ENCODE measurements at regions not wholly inside any gene's neighbourhood (a gene's known extent, or its start where the extent isn't known, plus 50 kb on each side); places are given as distances from the start of the nearest gene placed in this dataset.

DNA sequence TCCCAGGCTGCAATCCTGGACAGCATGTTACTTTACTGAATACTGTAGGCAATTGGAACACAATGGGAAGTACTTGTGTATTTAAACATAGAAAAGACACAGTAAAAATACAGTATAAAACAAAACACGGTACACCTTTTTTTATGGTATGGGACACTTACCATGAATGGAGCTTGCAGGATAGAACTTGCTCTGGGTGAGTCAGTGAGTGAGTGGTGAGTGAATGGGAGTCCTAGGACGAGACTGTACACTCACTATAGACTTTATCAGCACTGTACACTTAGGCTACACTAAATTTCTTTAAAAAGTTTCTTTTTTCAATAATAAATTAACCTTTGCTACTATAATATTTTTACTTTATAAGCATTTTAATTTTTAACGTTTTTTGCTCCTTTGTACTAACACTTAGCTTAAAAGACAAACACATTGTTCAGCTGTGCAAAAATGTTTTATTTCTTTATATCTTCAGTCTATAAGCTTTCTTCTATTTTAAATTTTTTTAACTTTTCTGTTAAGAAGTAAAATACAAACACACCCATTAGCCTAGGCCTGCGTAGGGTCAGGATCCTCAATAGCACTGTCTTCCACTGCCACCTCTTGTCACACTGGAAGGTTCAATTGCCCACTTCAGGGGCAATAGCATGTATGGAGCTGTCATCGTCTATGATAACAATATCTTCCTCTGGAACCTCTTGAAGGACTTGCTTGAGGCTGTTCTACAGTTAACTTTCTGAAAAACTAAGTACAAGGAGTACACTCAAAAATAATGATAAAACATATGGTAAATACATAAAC, 293.5 kb upstream of the FSTL5 start:
- DNase-seq = no peak

DNA sequence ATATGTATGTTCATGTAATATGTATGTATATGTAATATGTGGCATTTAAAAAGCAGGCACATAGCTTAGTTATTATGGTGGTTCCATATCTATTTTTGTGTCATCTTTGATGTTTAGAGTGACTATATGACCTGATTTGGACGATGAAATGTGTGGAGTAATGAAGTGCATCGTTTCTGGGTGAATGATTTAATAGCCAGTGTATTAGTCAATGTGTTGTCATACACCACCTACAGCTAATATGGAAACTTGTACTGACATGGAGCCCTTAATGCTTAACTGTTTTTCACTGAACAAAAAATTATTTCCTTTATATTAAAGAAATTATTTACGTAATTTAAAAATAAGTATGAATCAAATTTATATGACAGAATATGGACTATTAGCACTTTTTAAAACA, 292.3 kb upstream of the FSTL5 start:
- DNase-seq = no peak

DNA sequence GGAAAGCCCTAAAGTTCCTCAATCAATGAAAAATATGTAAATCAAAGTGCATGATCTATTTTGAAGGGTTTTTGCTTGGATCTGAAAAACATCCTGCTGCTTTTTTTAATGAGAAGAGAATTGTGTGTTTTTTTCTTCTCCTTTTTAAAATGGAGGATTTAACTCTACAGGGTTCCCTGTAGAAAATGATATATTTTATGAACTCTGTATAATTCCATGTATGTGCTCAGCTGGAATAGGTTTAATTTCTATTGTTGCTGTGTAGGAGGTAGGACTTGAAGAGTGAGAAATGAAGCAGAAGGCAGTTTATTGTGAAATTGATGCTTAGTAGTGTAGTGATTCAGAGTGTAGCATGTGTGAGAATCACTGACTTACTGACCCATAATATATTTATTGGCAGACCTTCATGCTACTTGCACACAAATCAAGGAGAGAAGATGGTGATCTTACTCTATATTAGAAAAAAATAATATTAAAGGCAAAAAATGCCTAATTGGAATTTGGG, 286.8 kb upstream of the FSTL5 start:
- no peak for DNase-seq

- DNase-seq = no peak
Observed at GRCh38 chr4:162443510-162443909, 279.7 kb upstream of the FSTL5 start.

GRCh38 chr4:162442128-162442527, 278.3 kb upstream of the FSTL5 start:
- DNase-seq = no peak

GRCh38 chr4:162422312-162422711, 258.5 kb upstream of the FSTL5 start:
- no peak for DNase-seq

- DNase-seq = no peak
Observed at GRCh38 chr4:162410854-162411253, 247.1 kb upstream of the FSTL5 start.

DNA sequence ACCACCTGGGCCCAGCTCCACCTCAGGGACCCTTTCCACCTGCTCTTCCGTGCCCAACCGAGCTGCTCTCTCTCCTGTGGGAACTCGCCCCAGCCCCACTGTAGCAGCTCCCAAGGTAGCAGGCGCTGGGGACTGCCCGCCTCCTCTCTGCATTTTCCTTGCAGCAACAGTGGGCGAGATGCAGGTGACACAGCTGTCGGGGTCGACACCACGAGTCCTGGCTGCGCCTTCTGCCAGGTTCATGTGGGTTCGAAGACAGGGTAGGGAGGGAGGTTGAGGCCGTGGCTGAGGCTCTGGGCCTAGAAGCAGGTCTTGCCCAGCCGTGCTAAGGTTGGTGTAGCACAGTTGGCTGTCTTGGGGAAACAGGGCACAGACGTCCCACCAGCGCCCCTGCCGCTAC, 245.2 kb upstream of the FSTL5 start:
- no peak for DNase-seq

- DNase-seq = no peak
Observed at GRCh38 chr4:162408309-162408708, 244.5 kb upstream of the FSTL5 start.

- no peak for DNase-seq
Observed at GRCh38 chr4:162406637-162407365, 243.0 kb upstream of the FSTL5 start.

GRCh38 chr4:162403932-162404331, 240.1 kb upstream of the FSTL5 start:
- no peak for DNase-seq

DNA sequence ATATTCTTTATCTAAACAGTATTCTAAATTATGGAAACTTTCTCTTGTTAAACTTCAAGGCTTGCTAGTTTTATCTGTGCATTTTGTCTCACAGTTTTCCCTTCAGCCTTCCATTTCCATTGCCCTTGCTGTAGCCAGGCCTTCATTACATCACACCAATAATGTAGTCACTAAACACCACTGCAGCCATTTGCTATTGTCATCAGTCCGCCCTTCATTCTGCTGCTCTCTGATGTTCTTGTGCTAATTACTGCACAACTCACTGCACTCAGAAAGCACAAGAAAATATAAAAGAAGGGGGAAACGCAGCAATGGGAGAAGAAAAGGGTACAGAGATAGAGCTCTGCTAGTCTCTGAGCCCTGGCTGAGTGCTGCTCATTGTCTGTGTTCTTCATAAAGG, 239.6 kb upstream of the FSTL5 start:
- no peak for DNase-seq

- DNase-seq = no peak
Observed at GRCh38 chr4:162401021-162401420, 237.2 kb upstream of the FSTL5 start.

DNA sequence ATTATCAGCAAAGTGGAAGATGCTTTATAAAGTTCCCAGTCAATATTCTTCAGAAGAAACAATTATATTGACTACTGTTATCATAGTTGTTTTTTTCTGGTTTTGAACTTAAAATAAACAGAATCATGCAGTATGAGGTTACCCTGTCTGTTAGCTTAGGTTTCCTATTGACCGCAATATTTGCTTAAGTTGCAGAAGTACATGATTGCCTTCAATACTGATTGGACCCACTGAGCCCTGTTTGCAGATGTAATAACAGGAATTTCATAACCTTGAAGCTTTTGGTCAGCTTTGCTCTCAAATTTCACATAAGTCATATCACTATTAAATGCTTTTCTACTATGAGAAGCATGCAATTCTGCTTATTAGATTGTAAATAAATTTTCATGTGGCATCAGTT, 229.1 kb upstream of the FSTL5 start:
- no peak for DNase-seq

- DNase-seq = no peak
Observed at GRCh38 chr4:162366146-162366545, 202.3 kb upstream of the FSTL5 start.

- DNase-seq = no peak
Observed at GRCh38 chr4:162364651-162365050, 200.9 kb upstream of the FSTL5 start.

- no peak for DNase-seq
Observed at GRCh38 chr4:162360369-162361149, 196.8 kb upstream of the FSTL5 start.

DNA sequence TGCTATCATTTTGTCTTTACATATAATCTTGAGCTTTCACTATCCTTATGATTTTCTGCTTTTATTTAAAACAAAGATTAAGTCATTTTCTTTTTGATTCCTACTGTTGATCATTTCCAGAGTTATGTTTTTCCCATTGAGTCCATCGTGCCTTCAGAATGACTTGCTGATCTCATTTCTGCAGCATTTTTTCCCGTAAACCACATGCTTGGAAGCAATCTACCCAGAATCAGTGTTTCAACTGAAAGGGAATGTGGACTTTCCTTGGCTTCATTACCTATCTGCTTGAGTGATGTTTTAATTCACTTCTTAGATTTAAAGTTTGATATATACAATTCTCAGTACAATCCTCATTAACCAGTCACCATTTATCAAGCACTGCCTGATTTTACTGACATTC, 192.4 kb upstream of the FSTL5 start:
- DNase-seq = no peak

DNA sequence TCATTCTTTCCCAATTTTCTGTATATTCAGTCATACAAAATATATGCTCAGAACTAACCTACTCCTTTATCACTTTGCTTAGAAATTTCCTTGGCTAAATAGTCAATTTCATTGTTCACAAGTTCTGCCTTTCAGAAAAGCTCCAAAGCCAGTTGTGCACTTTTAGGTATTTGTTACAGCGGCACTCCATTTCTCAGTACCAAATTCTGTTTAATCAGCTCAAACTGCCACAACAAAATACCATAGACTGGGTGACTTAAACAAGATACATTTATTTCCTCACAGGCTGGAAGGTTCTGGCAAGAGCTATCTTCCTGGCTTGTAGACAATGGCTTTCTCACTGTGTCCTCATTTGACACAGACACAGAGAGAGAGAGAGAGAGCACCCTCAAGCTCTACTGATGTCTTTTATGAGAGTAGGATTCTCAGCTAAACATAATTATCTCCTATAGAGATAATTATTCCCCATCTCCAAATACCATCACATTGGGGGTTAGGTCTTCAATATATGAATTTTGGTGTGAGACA, 188.8 kb upstream of the FSTL5 start:
- DNase-seq = no peak

DNA sequence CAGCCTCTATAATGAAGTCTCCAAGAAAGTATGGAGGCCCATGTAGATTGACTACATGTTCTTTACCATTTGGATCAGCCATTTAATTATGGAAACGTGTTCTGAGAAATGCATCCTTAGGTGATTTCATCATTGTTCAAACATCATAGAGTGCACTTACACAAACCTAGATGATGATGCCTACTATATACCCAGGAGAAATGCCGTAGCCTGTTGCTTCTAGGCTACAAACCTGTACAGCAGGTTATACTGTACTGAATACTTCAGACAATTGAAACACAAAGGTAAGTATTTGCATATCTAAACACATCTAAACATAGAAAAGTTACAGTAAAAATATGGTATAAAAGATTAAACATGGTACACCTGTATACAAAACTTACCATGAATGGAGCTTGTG, 186.5 kb upstream of the FSTL5 start:
- no peak for DNase-seq

GRCh38 chr4:162349395-162349794, 185.6 kb upstream of the FSTL5 start:
- no peak for DNase-seq

GRCh38 chr4:162347842-162348213, 184.0 kb upstream of the FSTL5 start:
- DNase-seq = peak; percentile 35

- DNase-seq = no peak
Observed at GRCh38 chr4:162347156-162347841, 183.5 kb upstream of the FSTL5 start.

Measured in NCI-H2171 (cell line).